GM12878 (cell line): ENCODE measurements at regions not wholly inside any gene's neighbourhood (a gene's known extent, or its start where the extent isn't known, plus 50 kb on each side); places are given as distances from the start of the nearest gene placed in this dataset.

ENCODE experiments used
- ATAC-seq: fragments of 200-7000 bp; cut with Tn5 transposase; 3 replicates; pipeline ENCODE4 v1.9.1; 2020; ENCODE audit warnings: mild to moderate bottlenecking, moderate library complexity
- BruUV-seq: library from RNA; stranded (reverse); fragments of 400-500 nt; replicated peaks from 2 replicates; lab custom pipeline; 2021; lab: Mats Ljungman, UMichigan
- CTCF ChIA-PET: fragments of 300-600 bp; sonication (Branson Sonifier 250); formaldehyde crosslinking; extraction: SDS; loops from one replicate; lab custom pipeline; 2021; ENCODE audit warnings: inconsistent platforms; lab: Yijun Ruan, JAX
- POLR2A ChIA-PET: fragments of 350-600 bp; formaldehyde crosslinking; extraction: SDS; loops from one replicate; lab custom pipeline; 2021; ENCODE audit warnings: inconsistent platforms; lab: Charles Lee
- RAD21 ChIA-PET: fragments of 300-600 bp; sonication (Branson Sonifier 250); formaldehyde crosslinking; loops from one replicate; lab custom pipeline; 2023; ENCODE audit warnings: antibody characterized with exemption; ENCODE audit not compliant: unreplicated experiment; lab: Charles Lee
- SMC1A ChIA-PET: fragments of 300-600 bp; sonication (Branson Sonifier 250); formaldehyde crosslinking; loops from one replicate; lab custom pipeline; 2023; ENCODE audit not compliant: unreplicated experiment, uncharacterized antibody; lab: Charles Lee
- DNase-seq: peaks from one replicate; pipeline ENCODE4 v3.0.0-alpha.2; 2011; ENCODE audit warnings: low read depth, low spot score
- FAIRE-seq: peaks from 3 replicates; lab custom pipeline; 2011; peaks lifted over from hg19 to GRCh38; lab: Jason Lieb, UNC
- H2AFZ ChIP-seq: 2 replicates; pipeline ENCODE4 v1.6.0; 2011; ENCODE audit warnings: low read depth, low read length, control low read depth; ENCODE audit not compliant: control insufficient read depth
- H3K27ac ChIP-seq: 2 replicates; pipeline ENCODE4 v1.5.1; 2011; ENCODE audit warnings: control low read depth; ENCODE audit not compliant: control insufficient read depth, insufficient read depth
- H3K27me3 ChIP-seq, 2 experiments: replicated peaks in 1 of 2; 2 replicates each; pipeline versions ENCODE4 v1.6.0 to v1.6.1; 2011; ENCODE audit warnings: low read length in 1 of 2; ENCODE audit not compliant: control insufficient read depth in 2 of 2, insufficient read depth in 2 of 2
- H3K36me3 ChIP-seq, 2 experiments: 2 replicates each; pipeline ENCODE4 v1.5.1; 2011; ENCODE audit warnings: low read length in 1 of 2; ENCODE audit not compliant: control insufficient read depth in 2 of 2, insufficient read depth in 2 of 2
- H3K4me1 ChIP-seq: 2 replicates; pipeline ENCODE4 v1.6.1; 2011; ENCODE audit warnings: mild to moderate bottlenecking, low read length, moderate library complexity, mixed read lengths; ENCODE audit not compliant: control insufficient read depth, insufficient read depth
- H3K4me2 ChIP-seq: 2 replicates; pipeline ENCODE4 v1.6.0; 2011; ENCODE audit warnings: control low read depth; ENCODE audit not compliant: control insufficient read depth, insufficient read depth
- H3K4me3 ChIP-seq: fragments of 200-600 bp; sonication (generic); 2 replicates; pipeline ENCODE4 v1.5.1; 2016
- H3K79me2 ChIP-seq: 2 replicates; pipeline ENCODE4 v1.6.0; 2011; ENCODE audit warnings: low read length; ENCODE audit not compliant: control insufficient read depth, insufficient read depth
- H3K9ac ChIP-seq: 2 replicates; pipeline ENCODE4 v1.8.0; 2011; ENCODE audit warnings: low read length, control low read depth, mixed read lengths; ENCODE audit not compliant: control insufficient read depth, insufficient read depth
- H3K9me3 ChIP-seq: replicated peaks from 3 replicates; pipeline ENCODE4 v1.5.1; 2011; ENCODE audit warnings: mild to moderate bottlenecking, low read length; ENCODE audit not compliant: control insufficient read depth, insufficient read depth
- H4K20me1 ChIP-seq: 2 replicates; pipeline ENCODE4 v1.6.0; 2011; ENCODE audit not compliant: control insufficient read depth, insufficient read depth
- ASH2L ChIP-seq: fragments of 300-600, 200-600 bp; sonication (generic); IDR thresholded peaks from 2 replicates; pipeline ENCODE4 v1.6.1; 2017; ENCODE audit warnings: low read depth, mild to moderate bottlenecking, borderline replicate concordance
- BCL3 ChIP-seq: IDR thresholded peaks from 2 replicates; pipeline ENCODE4 v1.6.1; 2011; ENCODE audit warnings: borderline replicate concordance, low read depth, mild to moderate bottlenecking, moderate library complexity, low read length; ENCODE audit not compliant: insufficient read depth, poor library complexity, severe bottlenecking
- BMI1 ChIP-seq: fragments of 450-650 bp; IDR thresholded peaks from 2 replicates; pipeline ENCODE4 v1.6.1; 2016; ENCODE audit warnings: mild to moderate bottlenecking, moderate library complexity, borderline replicate concordance
- BRCA1 ChIP-seq: IDR thresholded peaks from 2 replicates; pipeline ENCODE4 v1.6.1; 2011; ENCODE audit warnings: low read depth, low read length, improper control_type of control experiment
- CBX3 ChIP-seq: fragments of 200-600 bp; sonication (generic); IDR thresholded peaks from 2 replicates; pipeline ENCODE4 v1.6.1; 2016; ENCODE audit warnings: low read depth, borderline replicate concordance
- CUX1 ChIP-seq: IDR thresholded peaks from 2 replicates; pipeline ENCODE4 v1.6.1; 2012; ENCODE audit warnings: improper control_type of control experiment, low read depth, low read length; ENCODE audit not compliant: insufficient replicate concordance
- EED ChIP-seq: sonication (generic); IDR thresholded peaks from 2 replicates; pipeline ENCODE4 v1.6.1; 2016; ENCODE audit warnings: antibody characterized with exemption, low read depth
- EP300 ChIP-seq, 2 experiments: fragments of 150-350 bp in 1 of 2; IDR thresholded peaks; 2 replicates each; pipeline ENCODE4 v1.6.1; 2011 to 2012; ENCODE audit warnings: low read depth in 2 of 2, low read length in 2 of 2, borderline replicate concordance in 1 of 2, improper control_type of control experiment in 1 of 2, inconsistent platforms in 1 of 2; ENCODE audit not compliant: control insufficient read depth in 1 of 2
- KAT2A ChIP-seq: conservative IDR thresholded peaks from 2 replicates; pipeline ENCODE4 v1.6.1; 2011; ENCODE audit warnings: low read depth, low read length; ENCODE audit not compliant: control insufficient read depth
- MEF2B ChIP-seq: fragments of 450-650 bp; IDR thresholded peaks from 2 replicates; pipeline ENCODE4 v1.6.1; 2018; ENCODE audit warnings: mild to moderate bottlenecking, moderate library complexity; ENCODE audit not compliant: partially characterized antibody, poor library complexity, severe bottlenecking
- MXI1 ChIP-seq: fragments of 150-350 bp; IDR thresholded peaks from 2 replicates; pipeline ENCODE4 v1.6.1; 2011; ENCODE audit warnings: low read depth, mild to moderate bottlenecking, inconsistent platforms, low read length, improper control_type of control experiment
- NFIC ChIP-seq: IDR thresholded peaks from 2 replicates; pipeline ENCODE4 v1.6.1; 2012; ENCODE audit warnings: low read depth, mild to moderate bottlenecking, inconsistent platforms, low read length, moderate library complexity
- RELA ChIP-seq: fragments of 450-650 bp; IDR thresholded peaks from 2 replicates; pipeline ENCODE4 v1.8.0; 2014; ENCODE audit warnings: borderline replicate concordance; ENCODE audit not compliant: partially characterized antibody
- SMARCA5 ChIP-seq: fragments of 450-650 bp; IDR thresholded peaks from 2 replicates; pipeline ENCODE4 v1.6.1; 2017; ENCODE audit warnings: mild to moderate bottlenecking
- SMC3 ChIP-seq: IDR thresholded peaks from 2 replicates; pipeline ENCODE4 v1.6.1; 2011; ENCODE audit warnings: low read length, improper control_type of control experiment, borderline replicate concordance
- SRF ChIP-seq, 2 experiments: IDR thresholded peaks; 2 replicates each; pipeline ENCODE4 v1.6.1; 2011; ENCODE audit warnings: low read depth in 2 of 2, low read length in 2 of 2, mild to moderate bottlenecking in 1 of 2, moderate library complexity in 1 of 2
- SUPT20H ChIP-seq: IDR thresholded peaks from 2 replicates; pipeline ENCODE4 v1.6.1; 2011; ENCODE audit warnings: low read depth, mild to moderate bottlenecking, low read length, moderate library complexity, borderline replicate concordance; ENCODE audit not compliant: control insufficient read depth
- TCF12 ChIP-seq: IDR thresholded peaks from 2 replicates; pipeline ENCODE4 v1.6.1; 2011; ENCODE audit warnings: low read depth, mild to moderate bottlenecking, low read length
- YY1 ChIP-seq: IDR thresholded peaks from 2 replicates; pipeline ENCODE4 v1.6.1; 2011; ENCODE audit warnings: low read depth, mild to moderate bottlenecking, low read length
- ZSCAN29 ChIP-seq: fragments of 450-650 bp; IDR thresholded peaks from 2 replicates; pipeline ENCODE4 v1.6.1; 2017; ENCODE audit warnings: mild to moderate bottlenecking, moderate library complexity
- WGBS: methylation state at CpG from one replicate; pipeline ENCODE4 v1.1.6; 2016; ENCODE audit warnings: low lambda C conversion rate; ENCODE audit not compliant: insufficient replicate concordance, insufficient coverage; ENCODE audit errors: missing lambda C conversion rate; 5-methylcytosine and 5-hydroxymethylcytosine counted together
- in situ Hi-C: fragments of 300-500 bp; cut with MboI; formaldehyde crosslinking; loops from 9 replicates; pipeline ENCODE4 v1.14.3; 2018; ENCODE audit warnings: mixed read lengths
- intact Hi-C: fragments of 100-400 bp; cut with micrococcal nuclease; formaldehyde crosslinking; loops from one replicate; pipeline ENCODE4 v1.14.2; 2022; ENCODE audit not compliant: unreplicated experiment

GRCh38 chr11:91869686-91870085 lies 354.9 kb upstream of the FAT3 start:
- no peak overlapping the region for H2AFZ ChIP-seq
- no peak for TF ChIP-seq BMI1
- no peak for TF ChIP-seq BCL3
- TF ChIP-seq TCF12, result no peak
- no peak for TF ChIP-seq MEF2B
- no peak for TF ChIP-seq CBX3
- no peak for TF ChIP-seq CUX1
- TF ChIP-seq BRCA1, result no peak
- no peak for TF ChIP-seq YY1
- no peak for TF ChIP-seq ASH2L
- TF ChIP-seq RELA, result no peak
- TF ChIP-seq MXI1, result no peak
- TF ChIP-seq NFIC, result no peak
- no peak for TF ChIP-seq EED
- TF ChIP-seq SRF (IDR thresholded peaks at IDR 0.05; ENCODE audit: low read depth in 2 of 2, low read length in 2 of 2), result no peak
- TF ChIP-seq KAT2A, result no peak
- TF ChIP-seq SUPT20H, result no peak
- TF ChIP-seq EP300 (IDR thresholded peaks at IDR 0.05; ENCODE audit: borderline replicate concordance in 1 of 2, control insufficient read depth in 1 of 2, low read depth in 2 of 2, low read length in 2 of 2), result no peak
- TF ChIP-seq ZSCAN29, result no peak
- no peak for TF ChIP-seq SMARCA5
- no peak for TF ChIP-seq SMC3
- H3K36me3 ChIP-seq, result no peaks in the 10 kb centered on the region
- DNase-seq (no peak), FAIRE-seq (no peak), ATAC-seq (no peak)
- WGBS, result 6% methylated on average over 2 of the region's 2 CpGs
- no peak overlapping the region for H3K27ac ChIP-seq
- ChIA-PET POLR2A (no interaction called here), SMC1A (no interaction called here), CTCF (no interaction called here), RAD21 (no interaction called here)
- in situ Hi-C loops, result no loop called here
- H3K9me3 ChIP-seq, result no peaks in the 10 kb centered on the region
- H3K4me2 ChIP-seq, result no peak overlapping the region
- H3K9ac ChIP-seq, result no peak overlapping the region
- no peaks in the 10 kb centered on the region for H4K20me1 ChIP-seq
- H3K4me3 ChIP-seq, result no peak overlapping the region
- H3K4me1 ChIP-seq, result no peaks in the 10 kb centered on the region
- no peaks in the 10 kb centered on the region for H3K27me3 ChIP-seq
- intact Hi-C loops, result no loop called here
- H3K79me2 ChIP-seq, result no peaks in the 10 kb centered on the region
- BruUV-seq, result no TSS peak
